ENCODE measurements at regions not wholly inside any gene's neighbourhood (a gene's known extent, or its start where the extent isn't known, plus 50 kb on each side); places are given as distances from the start of the nearest gene placed in this dataset.

- no peaks in the 10 kb centered on the region for H3K79me2 ChIP-seq (ENCODE audit: control insufficient read depth, insufficient read depth, low read length)
- no peaks in the 10 kb centered on the region for H3K4me1 ChIP-seq (ENCODE audit: control insufficient read depth, extremely low read depth, insufficient read depth, low read length)
- no peak for TF ChIP-seq EZH2 (IDR thresholded peaks at IDR 0.05; ENCODE audit: low read length, missing control alignments)
- no peak for TF ChIP-seq CTCF (conservative IDR thresholded peaks at IDR 0.05 in 1 of 2, IDR thresholded peaks at IDR 0.05 in 1 of 2; ENCODE audit: low read depth in 1 of 2, low read length in 2 of 2)
- no peak overlapping the region for H3K4me3 ChIP-seq (replicated peaks in 1 of 4; ENCODE audit: control extremely low read depth in 1 of 4, insufficient read depth in 1 of 4, low read depth in 3 of 4, low read length in 4 of 4)
- no peak for DNase-seq (ENCODE audit: low read depth in 2 of 2)
- no peaks in the 10 kb centered on the region for H3K9me3 ChIP-seq (ENCODE audit: control insufficient read depth, insufficient read depth, low read depth, low read length)
- no peak overlapping the region for H3K27ac ChIP-seq (ENCODE audit: insufficient read depth, low read length)
- H3K27me3 ChIP-seq (ENCODE audit: control insufficient read depth, insufficient read depth, low read length): no peaks in the 10 kb centered on the region
- H3K4me2 ChIP-seq (ENCODE audit: extremely low read depth, insufficient read depth, low read length): no peak overlapping the region
- no peaks in the 10 kb centered on the region for H3K36me3 ChIP-seq (ENCODE audit: control insufficient read depth, insufficient read depth, low read length)
- H4K20me1 ChIP-seq (ENCODE audit: control insufficient read depth, extremely low read depth, insufficient read depth, low read length): no peaks in the 10 kb centered on the region
- H2AFZ ChIP-seq (ENCODE audit: low read length): no peak overlapping the region
- no peak overlapping the region for H3K9ac ChIP-seq (ENCODE audit: insufficient read depth, low read length)
Measured at GRCh38 chr2:200218645-200219044, 87.8 kb upstream of the SPATS2L start.

- no peaks in the 10 kb centered on the region for H3K4me1 ChIP-seq (ENCODE audit: control insufficient read depth, extremely low read depth, insufficient read depth, low read length)
- no peaks in the 10 kb centered on the region for H3K79me2 ChIP-seq (ENCODE audit: control insufficient read depth, insufficient read depth, low read length)
- no peaks in the 10 kb centered on the region for H3K27me3 ChIP-seq (ENCODE audit: control insufficient read depth, insufficient read depth, low read length)
- H2AFZ ChIP-seq (ENCODE audit: low read length): no peak overlapping the region
- no peak overlapping the region for H3K4me2 ChIP-seq (ENCODE audit: extremely low read depth, insufficient read depth, low read length)
- H3K9me3 ChIP-seq (ENCODE audit: control insufficient read depth, insufficient read depth, low read depth, low read length): no peaks in the 10 kb centered on the region
- no peaks in the 10 kb centered on the region for H4K20me1 ChIP-seq (ENCODE audit: control insufficient read depth, extremely low read depth, insufficient read depth, low read length)
- no peak overlapping the region for H3K27ac ChIP-seq (ENCODE audit: insufficient read depth, low read length)
- TF ChIP-seq CTCF (conservative IDR thresholded peaks at IDR 0.05 in 1 of 2, IDR thresholded peaks at IDR 0.05 in 1 of 2; ENCODE audit: low read depth in 1 of 2, low read length in 2 of 2): no peak
- no peak for TF ChIP-seq EZH2 (IDR thresholded peaks at IDR 0.05; ENCODE audit: low read length, missing control alignments)
- no peak overlapping the region for H3K9ac ChIP-seq (ENCODE audit: insufficient read depth, low read length)
- H3K4me3 ChIP-seq (replicated peaks in 1 of 4; ENCODE audit: control extremely low read depth in 1 of 4, insufficient read depth in 1 of 4, low read depth in 3 of 4, low read length in 4 of 4): no peak overlapping the region
- H3K36me3 ChIP-seq (ENCODE audit: control insufficient read depth, insufficient read depth, low read length): no peaks in the 10 kb centered on the region
- peak in 1 of 2 donors; percentile 50 for DNase-seq (ENCODE audit: low read depth in 2 of 2)
Measured at GRCh38 chr2:200219309-200220113, 87.0 kb upstream of the SPATS2L start.

- TF ChIP-seq CTCF (conservative IDR thresholded peaks at IDR 0.05 in 1 of 2, IDR thresholded peaks at IDR 0.05 in 1 of 2; ENCODE audit: low read depth in 1 of 2, low read length in 2 of 2): no peak
- TF ChIP-seq EZH2 (IDR thresholded peaks at IDR 0.05; ENCODE audit: low read length, missing control alignments): no peak
- Histone ChIP-seq H3K27ac (ENCODE audit: insufficient read depth, low read length) (no peak overlapping the region), H2AFZ (ENCODE audit: low read length) (no peak overlapping the region), H3K36me3 (ENCODE audit: control insufficient read depth, insufficient read depth, low read length) (no peaks in the 10 kb centered on the region), H3K4me3 (replicated peaks in 1 of 4; ENCODE audit: control extremely low read depth in 1 of 4, insufficient read depth in 1 of 4, low read depth in 3 of 4, low read length in 4 of 4) (no peak overlapping the region), H3K27me3 (ENCODE audit: control insufficient read depth, insufficient read depth, low read length) (no peaks in the 10 kb centered on the region), H3K9ac (ENCODE audit: insufficient read depth, low read length) (no peak overlapping the region), H4K20me1 (ENCODE audit: control insufficient read depth, extremely low read depth, insufficient read depth, low read length) (no peaks in the 10 kb centered on the region), H3K4me2 (ENCODE audit: extremely low read depth, insufficient read depth, low read length) (no peak overlapping the region), H3K79me2 (ENCODE audit: control insufficient read depth, insufficient read depth, low read length) (no peaks in the 10 kb centered on the region), H3K9me3 (ENCODE audit: control insufficient read depth, insufficient read depth, low read depth, low read length) (no peaks in the 10 kb centered on the region), H3K4me1 (ENCODE audit: control insufficient read depth, extremely low read depth, insufficient read depth, low read length) (no peaks in the 10 kb centered on the region)
- DNase-seq (ENCODE audit: low read depth in 2 of 2): peak in 1 of 2 donors; percentile 4
Measured at GRCh38 chr2:200220251-200220650, 86.2 kb upstream of the SPATS2L start.

Measured in fibroblast of lung (primary cell).